ENCODE measurements at regions not wholly inside any gene's neighbourhood (a gene's known extent, or its start where the extent isn't known, plus 50 kb on each side); places are given as distances from the start of the nearest gene placed in this dataset.
"Not testable (repeated sequence)": the region's sequence is repeated elsewhere in the genome, so short reads cannot be mapped to it uniquely, and the experiment has no call there.

- no peak for DNase-seq (ENCODE audit: low spot score)
These were observed 185.5 kb downstream of the TEX13C start for GRCh38 chrX:125505207-125505606.

GRCh38 chrX:125507119-125507518 is 187.4 kb downstream of the TEX13C start:
- no peak for DNase-seq (ENCODE audit: low spot score)

DNA sequence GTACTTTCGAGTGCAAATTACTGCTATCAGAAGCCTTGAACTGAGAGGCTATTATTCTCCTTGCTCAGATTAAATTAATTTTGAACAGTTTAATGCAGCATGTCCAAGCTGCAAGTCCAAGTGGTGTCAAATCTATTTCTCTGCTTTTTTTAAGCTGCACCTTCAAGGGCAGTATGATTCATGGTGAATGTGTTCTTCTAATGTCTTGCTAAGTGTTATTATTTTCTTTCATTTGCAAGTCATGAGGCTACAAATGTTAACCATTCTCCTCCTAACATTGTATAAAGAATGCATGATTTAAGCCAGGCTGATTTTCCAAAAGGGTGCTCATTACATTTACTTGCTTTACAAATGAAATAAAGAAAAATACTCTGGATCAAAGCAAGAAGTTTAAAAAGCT is 200.4 kb downstream of the TEX13C start:
- no peak for DNase-seq (ENCODE audit: low spot score)

DNA sequence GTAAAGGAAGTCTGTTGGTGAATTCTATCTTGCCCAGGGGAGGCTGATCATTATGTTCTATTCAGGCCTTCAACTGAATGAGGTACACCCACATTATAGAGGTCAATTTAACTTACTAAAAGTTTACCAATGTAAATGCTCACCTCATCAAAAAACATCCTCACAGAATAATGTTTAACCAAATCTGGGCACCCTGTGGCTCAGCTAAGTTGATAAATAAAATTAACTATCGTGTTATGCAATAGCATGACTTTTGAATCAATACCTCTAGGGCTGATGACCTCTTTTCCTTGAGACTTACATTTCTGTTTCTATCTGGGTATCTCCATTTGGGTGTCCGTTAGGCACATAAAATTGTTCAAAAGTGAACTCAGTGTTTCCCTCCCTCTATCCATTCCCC is 203.1 kb downstream of the TEX13C start:
- DNase-seq (ENCODE audit: low spot score): no peak

DNA sequence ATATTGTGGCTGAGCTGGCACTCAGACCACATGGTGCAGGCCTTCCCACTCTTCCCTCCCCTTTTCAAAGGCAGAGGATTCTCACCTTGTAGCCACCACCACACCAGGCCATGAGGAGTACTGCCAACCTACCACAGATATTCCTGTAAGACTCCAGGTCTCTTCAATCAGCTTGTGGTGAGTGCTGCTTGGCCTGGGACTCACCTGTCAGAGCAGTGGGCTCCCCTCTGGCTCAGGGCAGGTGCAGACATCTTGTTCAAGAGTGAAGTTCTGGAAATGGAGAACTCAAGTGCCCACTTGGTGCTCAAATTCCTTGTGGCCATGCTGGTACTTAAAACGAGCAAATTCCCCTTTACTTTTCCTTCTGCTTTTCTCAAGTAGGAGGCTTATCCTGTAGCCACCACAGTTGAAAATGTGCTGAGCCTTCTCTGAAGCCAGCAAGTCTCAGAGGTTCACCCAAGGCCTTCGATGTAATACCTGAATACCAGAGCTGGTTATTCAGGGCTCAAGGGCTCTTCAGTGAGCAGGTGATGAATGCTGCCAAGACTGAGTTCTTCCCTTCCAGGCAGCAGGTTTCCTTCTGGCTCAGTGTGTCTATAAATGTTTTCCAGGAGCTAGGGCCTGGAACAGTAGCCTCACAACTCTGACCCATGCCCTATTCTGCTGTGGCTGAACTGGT is 212.9 kb downstream of the TEX13C start:
- DNase-seq (ENCODE audit: low spot score): no peak

- no peak for DNase-seq (ENCODE audit: low spot score)
These were observed 213.7 kb downstream of the TEX13C start for GRCh38 chrX:125533352-125533751.

GRCh38 chrX:125544031-125544660 is 224.5 kb downstream of the TEX13C start:
- DNase-seq (ENCODE audit: low spot score): no peak

GRCh38 chrX:125544856-125545255 is 225.2 kb downstream of the TEX13C start:
- DNase-seq (ENCODE audit: low spot score): no peak

GRCh38 chrX:125577479-125577878 is 257.8 kb downstream of the TEX13C start:
- DNase-seq (ENCODE audit: low spot score): no peak

DNA sequence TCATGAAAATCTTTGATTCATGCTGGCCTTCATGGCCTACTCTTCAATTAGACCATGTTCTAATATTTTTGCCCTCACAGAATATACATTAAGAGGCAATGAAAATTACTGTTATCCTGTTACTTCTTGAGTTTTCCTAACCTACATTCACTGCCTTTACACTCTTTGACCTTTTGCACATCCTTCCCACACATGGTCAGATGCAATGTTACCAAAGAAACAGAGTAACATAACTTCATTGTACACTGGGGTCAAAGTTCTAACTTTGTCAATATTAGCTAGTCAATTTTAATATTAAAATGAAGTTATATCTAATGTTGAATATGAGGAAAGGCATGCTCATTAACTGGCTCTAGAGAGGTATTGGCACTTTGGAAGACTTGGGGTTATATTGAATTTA is 284.8 kb downstream of the TEX13C start:
- no peak for DNase-seq (ENCODE audit: low spot score)

DNA sequence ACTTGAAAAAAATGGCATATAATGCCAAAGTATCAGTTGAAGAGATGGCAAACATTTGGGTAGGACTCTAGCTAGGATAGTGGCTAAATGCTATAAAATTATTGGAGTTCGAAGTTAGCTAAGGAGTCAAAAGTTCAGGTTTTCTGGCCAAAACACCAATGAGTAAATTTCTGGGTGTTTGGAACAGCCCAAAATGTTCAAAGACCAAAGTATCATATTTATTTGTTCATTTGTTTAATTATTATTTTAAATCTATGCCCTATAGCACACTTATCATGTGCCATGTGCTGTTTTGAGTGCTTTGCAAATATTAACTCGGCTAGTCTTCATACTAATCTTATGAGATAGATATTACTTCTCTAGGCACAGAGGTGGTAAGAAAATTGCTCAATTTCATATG is 285.5 kb downstream of the TEX13C start:
- DNase-seq (ENCODE audit: low spot score): no peak

DNA sequence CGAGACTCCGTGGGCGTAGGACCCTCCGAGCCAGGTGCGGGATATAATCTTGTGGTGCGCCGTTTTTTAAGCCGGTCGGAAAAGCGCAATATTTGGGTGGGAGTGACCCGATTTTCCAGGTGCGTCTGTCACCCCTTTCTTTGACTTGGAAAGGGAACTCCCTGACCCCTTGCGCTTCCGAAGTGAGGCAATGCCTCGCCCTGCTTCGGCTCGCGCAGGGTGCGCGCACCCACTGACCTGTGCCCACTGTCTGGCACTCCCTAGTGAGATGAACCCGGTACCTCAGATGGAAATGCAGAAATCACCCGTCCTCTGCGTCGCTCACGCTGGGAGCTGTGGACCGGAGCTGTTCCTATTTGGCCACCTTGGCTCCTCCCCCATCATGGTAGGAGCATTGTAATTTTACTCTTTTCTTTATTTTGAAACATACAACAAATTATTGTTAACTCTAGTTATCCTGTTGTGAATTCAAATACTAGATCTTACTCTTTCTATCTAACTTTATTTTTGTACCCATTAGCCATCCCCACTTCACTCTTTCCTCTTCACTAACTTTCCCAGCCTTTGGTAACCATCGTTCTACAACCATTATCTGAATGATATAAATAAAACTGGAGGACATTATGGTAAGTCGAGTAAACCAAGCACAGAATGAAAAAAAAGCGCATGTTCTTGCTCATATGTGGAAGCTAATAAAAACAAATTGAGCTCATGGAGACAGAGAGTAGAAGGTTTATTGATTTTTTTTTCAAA is 295.1 kb downstream of the TEX13C start:
- not testable (repeated sequence) for DNase-seq (ENCODE audit: low spot score)

GRCh38 chrX:125620715-125621587 is 301.3 kb downstream of the TEX13C start:
- no peak for DNase-seq (ENCODE audit: low spot score)

GRCh38 chrX:125621588-125621927 is 301.9 kb downstream of the TEX13C start:
- no peak for DNase-seq (ENCODE audit: low spot score)

DNA sequence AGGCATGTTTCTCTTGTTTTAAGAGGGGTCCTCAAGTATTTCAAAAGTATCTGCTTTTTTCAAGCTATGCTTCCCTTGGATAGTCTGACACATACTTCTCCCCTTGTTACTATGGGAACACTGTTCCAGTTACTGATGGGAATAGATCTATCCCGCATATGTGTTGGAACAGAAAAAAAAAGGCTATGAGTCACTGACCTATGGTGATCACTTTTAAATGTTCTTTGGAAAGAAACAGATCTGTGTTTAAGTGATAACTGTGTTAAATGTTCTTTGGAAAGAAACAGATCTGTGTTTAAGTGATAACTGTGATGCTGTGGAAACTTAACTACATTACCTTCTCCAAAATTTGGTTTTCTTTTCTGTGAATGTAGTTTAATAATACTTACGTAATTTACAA is 303.2 kb downstream of the TEX13C start:
- DNase-seq (ENCODE audit: low spot score): no peak

GRCh38 chrX:125627676-125628075 is 308.0 kb downstream of the TEX13C start:
- DNase-seq (ENCODE audit: low spot score): no peak

GRCh38 chrX:125628435-125628834 is 308.8 kb downstream of the TEX13C start:
- DNase-seq (ENCODE audit: low spot score): no peak

DNA sequence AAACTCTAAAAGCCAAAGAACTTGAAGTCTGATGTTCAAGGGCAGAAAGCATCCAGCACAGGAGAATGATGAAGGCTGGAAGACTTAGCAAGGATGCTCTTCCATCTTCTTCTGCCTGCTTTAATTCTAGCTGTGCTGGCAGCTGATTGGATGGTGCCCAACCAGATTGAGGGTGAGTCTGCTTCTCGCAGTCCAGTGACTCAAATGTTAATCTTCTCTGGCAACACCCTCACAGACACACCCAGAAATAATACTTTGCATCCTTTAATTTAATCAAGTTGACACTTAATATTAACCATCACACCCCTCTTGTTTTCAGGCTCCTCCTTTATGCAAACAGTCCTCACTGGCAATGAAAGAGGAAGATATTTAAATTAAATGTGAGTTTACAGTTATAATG is 321.7 kb downstream of the TEX13C start:
- no peak for DNase-seq (ENCODE audit: low spot score)

GRCh38 chrX:125646195-125646594 is 326.5 kb downstream of the TEX13C start:
- DNase-seq (ENCODE audit: low spot score): no peak

DNA sequence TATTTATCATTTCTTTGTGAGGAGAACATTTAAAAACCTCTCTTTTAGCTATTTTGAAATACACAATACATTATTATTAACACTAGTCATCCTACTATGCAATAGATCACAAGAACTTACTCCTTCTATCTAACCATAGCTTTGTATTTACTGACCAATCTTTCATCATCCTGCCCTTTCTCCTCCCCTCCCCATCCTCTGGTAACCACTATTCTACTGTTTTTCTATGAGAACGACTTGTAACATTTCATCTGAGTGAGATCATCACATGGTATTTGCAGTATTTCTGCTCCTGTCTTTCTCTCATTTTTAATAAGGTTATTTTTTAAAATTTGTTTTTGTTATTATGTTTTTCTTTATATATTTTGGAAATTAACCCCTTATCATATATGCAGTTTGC is 331.8 kb downstream of the TEX13C start:
- no peak for DNase-seq (ENCODE audit: low spot score)

DNA sequence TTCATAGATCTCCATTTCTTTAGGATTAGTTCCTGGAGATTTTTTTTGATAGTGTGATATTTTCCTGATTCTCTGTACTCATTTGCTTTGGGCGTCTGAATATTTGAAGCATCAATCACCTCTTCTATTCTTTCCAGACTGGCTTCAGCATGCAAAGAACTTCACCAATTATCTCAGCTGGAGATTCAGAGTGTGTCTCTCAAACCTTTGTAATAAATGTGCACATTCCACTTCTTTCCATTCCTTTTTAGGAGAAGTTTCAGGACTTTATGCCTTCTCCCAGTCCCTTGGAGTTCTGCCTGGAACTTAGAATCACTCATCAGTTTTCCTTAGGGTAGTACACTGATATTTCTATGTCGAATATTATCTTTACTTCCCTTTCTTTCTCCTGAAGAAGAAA is 334.8 kb downstream of the TEX13C start:
- DNase-seq (ENCODE audit: low spot score): no peak

GRCh38 chrX:125673758-125674157 is 354.1 kb downstream of the TEX13C start:
- DNase-seq (ENCODE audit: low spot score): no peak
